ENCODE measurements at regions not wholly inside any gene's neighbourhood (a gene's known extent, or its start where the extent isn't known, plus 50 kb on each side); places are given as distances from the start of the nearest gene placed in this dataset.

DNA sequence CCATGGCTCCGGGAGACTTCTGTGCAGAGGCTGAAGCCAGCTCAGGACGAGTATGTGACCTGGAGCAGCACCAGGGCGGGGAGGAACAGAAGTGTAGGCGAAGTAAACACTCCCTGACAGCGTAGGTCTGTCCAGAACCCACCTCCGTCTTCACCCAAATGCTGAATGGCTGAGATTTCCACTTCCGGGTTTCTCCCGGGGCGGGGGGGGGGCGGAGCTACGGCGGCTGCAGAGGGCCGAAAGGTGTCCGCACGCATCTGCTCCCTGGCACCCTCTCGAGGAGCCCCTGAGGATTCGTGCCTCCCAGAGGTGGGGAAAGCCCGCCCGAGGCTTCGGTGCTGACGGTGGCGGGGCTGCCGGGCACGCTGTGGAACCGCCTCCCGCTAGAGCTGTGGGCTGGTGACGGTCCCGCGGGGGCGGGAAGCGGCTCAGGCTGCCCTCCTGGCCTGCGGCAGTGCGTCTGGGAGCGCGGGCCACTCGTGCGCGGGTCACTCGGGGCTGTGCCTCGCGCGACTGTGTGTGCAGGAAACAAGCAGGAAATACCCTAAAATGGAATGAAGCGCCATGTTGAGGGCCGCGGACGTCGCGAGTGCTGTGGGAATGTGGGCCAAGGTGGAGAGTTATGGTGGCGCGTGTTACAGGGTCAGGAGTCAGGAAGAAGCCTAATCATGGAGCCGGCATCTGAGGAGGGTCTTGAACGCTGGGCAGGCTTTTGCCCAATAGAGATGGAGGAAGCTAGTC is 1425.4 kb downstream of the FOXD4L5 start:
- TF ChIP-seq, protein P1, sequence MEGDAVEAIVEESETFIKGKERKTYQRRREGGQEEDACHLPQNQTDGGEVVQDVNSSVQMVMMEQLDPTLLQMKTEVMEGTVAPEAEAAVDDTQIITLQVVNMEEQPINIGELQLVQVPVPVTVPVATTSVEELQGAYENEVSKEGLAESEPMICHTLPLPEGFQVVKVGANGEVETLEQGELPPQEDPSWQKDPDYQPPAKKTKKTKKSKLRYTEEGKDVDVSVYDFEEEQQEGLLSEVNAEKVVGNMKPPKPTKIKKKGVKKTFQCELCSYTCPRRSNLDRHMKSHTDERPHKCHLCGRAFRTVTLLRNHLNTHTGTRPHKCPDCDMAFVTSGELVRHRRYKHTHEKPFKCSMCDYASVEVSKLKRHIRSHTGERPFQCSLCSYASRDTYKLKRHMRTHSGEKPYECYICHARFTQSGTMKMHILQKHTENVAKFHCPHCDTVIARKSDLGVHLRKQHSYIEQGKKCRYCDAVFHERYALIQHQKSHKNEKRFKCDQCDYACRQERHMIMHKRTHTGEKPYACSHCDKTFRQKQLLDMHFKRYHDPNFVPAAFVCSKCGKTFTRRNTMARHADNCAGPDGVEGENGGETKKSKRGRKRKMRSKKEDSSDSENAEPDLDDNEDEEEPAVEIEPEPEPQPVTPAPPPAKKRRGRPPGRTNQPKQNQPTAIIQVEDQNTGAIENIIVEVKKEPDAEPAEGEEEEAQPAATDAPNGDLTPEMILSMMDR (IDR thresholded peaks at IDR 0.05 in 2 of 3, conservative IDR thresholded peaks at IDR 0.05 in 1 of 3; ENCODE audit: borderline replicate concordance in 1 of 3, insufficient read depth in 1 of 3, low read depth in 2 of 3, low read length in 2 of 3) = 0 out of 6 replicates have a peak, but pooled peaks of 1 of the 3 experiments have one; percentile 10
- TF ChIP-seq SIN3A (IDR thresholded peaks at IDR 0.05; ENCODE audit: low read depth) (no peak), POLR2A (IDR thresholded peaks at IDR 0.05; ENCODE audit: borderline replicate concordance, extremely low read depth, insufficient read depth, insufficient read length) (no peak), POLR2AphosphoS5 (IDR thresholded peaks at IDR 0.05; ENCODE audit: low read depth, low read length) (peak; percentile 47; the same call in 1 of the 2 replicates), EZH2 (IDR thresholded peaks at IDR 0.05) (no peak), YY1 (IDR thresholded peaks at IDR 0.05; ENCODE audit: extremely low read depth, insufficient replicate concordance, low read depth, low read length) (no peak), ZFX (IDR thresholded peaks at IDR 0.05) (no peak), SP1 (IDR thresholded peaks at IDR 0.05; ENCODE audit: low read depth) (no peak), FOSL1 (IDR thresholded peaks at IDR 0.05; ENCODE audit: low read depth) (no peak), EGR1 (IDR thresholded peaks at IDR 0.05; ENCODE audit: low read depth) (no peak)
- TF ChIP-seq, protein P2, sequence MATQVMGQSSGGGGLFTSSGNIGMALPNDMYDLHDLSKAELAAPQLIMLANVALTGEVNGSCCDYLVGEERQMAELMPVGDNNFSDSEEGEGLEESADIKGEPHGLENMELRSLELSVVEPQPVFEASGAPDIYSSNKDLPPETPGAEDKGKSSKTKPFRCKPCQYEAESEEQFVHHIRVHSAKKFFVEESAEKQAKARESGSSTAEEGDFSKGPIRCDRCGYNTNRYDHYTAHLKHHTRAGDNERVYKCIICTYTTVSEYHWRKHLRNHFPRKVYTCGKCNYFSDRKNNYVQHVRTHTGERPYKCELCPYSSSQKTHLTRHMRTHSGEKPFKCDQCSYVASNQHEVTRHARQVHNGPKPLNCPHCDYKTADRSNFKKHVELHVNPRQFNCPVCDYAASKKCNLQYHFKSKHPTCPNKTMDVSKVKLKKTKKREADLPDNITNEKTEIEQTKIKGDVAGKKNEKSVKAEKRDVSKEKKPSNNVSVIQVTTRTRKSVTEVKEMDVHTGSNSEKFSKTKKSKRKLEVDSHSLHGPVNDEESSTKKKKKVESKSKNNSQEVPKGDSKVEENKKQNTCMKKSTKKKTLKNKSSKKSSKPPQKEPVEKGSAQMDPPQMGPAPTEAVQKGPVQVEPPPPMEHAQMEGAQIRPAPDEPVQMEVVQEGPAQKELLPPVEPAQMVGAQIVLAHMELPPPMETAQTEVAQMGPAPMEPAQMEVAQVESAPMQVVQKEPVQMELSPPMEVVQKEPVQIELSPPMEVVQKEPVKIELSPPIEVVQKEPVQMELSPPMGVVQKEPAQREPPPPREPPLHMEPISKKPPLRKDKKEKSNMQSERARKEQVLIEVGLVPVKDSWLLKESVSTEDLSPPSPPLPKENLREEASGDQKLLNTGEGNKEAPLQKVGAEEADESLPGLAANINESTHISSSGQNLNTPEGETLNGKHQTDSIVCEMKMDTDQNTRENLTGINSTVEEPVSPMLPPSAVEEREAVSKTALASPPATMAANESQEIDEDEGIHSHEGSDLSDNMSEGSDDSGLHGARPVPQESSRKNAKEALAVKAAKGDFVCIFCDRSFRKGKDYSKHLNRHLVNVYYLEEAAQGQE (IDR thresholded peaks at IDR 0.05; ENCODE audit: low read depth) = no peak
- TF ChIP-seq, protein P3, sequence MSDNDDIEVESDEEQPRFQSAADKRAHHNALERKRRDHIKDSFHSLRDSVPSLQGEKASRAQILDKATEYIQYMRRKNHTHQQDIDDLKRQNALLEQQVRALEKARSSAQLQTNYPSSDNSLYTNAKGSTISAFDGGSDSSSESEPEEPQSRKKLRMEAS (IDR thresholded peaks at IDR 0.05) = no peak
